Large intestine (tissue), 3 donors: ENCODE measurements at regions not wholly inside any gene's neighbourhood (a gene's known extent, or its start where the extent isn't known, plus 50 kb on each side); places are given as distances from the start of the nearest gene placed in this dataset.
A peak's percentile ranks its signal among the peaks of the same experiment; 100 is the strongest.

Source experiments
- DNase-seq, 2 donors: peaks; one replicate each; pipeline versions ENCODE4 v3.0.0 to v3.0.0-alpha.2; 2013
- H3K27ac ChIP-seq: one replicate; pipeline ENCODE4 v1.5.1; 2013; ENCODE audit warnings: low read length
- H3K27me3 ChIP-seq: 2 replicates; pipeline ENCODE4 v1.6.1; 2013; ENCODE audit warnings: low read length; ENCODE audit not compliant: control insufficient read depth, insufficient read depth
- H3K36me3 ChIP-seq: 2 replicates; pipeline ENCODE4 v1.6.1; 2013; ENCODE audit warnings: low read length; ENCODE audit not compliant: control insufficient read depth, insufficient read depth
- H3K4me1 ChIP-seq: one replicate; pipeline ENCODE4 v1.6.1; 2013; ENCODE audit warnings: low read length; ENCODE audit not compliant: control insufficient read depth, insufficient read depth
- H3K4me3 ChIP-seq: one replicate; pipeline ENCODE4 v1.5.1; 2013; ENCODE audit warnings: low read length
- H3K9me3 ChIP-seq: one replicate; pipeline ENCODE4 v1.6.1; 2013; ENCODE audit warnings: mild to moderate bottlenecking, low read depth, low read length, moderate library complexity; ENCODE audit not compliant: control insufficient read depth
- WGBS: methylation state at CpG from one replicate; pipeline ENCODE4 v1.1.5; 2013; ENCODE audit warnings: low lambda C conversion rate; ENCODE audit not compliant: insufficient coverage; 5-methylcytosine and 5-hydroxymethylcytosine counted together

DNA sequence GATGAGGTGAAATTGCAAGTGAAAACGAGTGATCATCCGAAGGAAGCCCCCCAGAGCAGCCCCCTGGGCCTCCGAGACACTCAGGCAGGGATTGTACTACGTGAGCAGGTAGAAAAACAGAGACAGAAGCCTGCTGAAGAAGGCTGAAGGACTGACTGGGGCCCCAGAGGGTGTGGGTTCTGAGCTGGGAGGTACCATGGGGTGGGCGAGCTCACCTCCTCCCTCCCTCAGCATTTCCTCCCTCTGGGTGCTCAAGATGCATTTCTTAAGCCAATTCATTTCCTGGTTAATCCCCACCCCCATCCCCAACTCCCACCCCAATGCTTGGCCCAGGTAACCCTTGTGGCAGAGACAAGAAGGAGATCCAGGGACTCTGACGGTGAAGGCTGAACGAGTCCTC is 108.7 kb downstream of the BDH1 start:
- no peak for DNase-seq
- no peaks in the 10 kb centered on the region for H3K9me3 ChIP-seq
- no peak overlapping the region for H3K27ac ChIP-seq
- H3K4me3 ChIP-seq, result no peak overlapping the region
- WGBS, result no CpG with 5 or more reads among the region's 7 CpGs
- no peaks in the 10 kb centered on the region for H3K4me1 ChIP-seq
- H3K36me3 ChIP-seq, result no peaks in the 10 kb centered on the region
- no peaks in the 10 kb centered on the region for H3K27me3 ChIP-seq

DNA sequence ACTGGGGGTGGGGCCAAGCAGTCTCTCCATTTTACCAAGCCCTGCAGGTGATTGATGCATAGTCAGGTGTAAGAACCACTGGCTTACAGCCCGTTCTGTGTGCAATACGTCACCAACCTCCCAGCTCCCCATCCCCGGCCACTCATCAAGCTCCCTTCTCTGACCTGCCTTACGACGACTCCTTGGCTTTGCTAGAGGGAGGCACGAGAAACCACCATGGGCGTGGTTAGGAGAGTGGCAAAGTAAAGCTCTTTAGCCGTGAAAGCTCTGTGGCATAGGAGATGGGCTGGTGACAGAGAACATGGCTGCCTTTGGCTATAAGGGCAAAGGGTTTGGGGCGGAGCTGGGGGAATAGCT is 109.1 kb downstream of the BDH1 start:
- Histone ChIP-seq H3K4me3 (no peak overlapping the region), H3K4me1 (no peaks in the 10 kb centered on the region), H3K36me3 (no peaks in the 10 kb centered on the region), H3K27ac (no peak overlapping the region), H3K9me3 (no peaks in the 10 kb centered on the region), H3K27me3 (no peaks in the 10 kb centered on the region)
- 100% methylated on average over 1 of the region's 9 CpGs for WGBS
- no peak for DNase-seq

DNA sequence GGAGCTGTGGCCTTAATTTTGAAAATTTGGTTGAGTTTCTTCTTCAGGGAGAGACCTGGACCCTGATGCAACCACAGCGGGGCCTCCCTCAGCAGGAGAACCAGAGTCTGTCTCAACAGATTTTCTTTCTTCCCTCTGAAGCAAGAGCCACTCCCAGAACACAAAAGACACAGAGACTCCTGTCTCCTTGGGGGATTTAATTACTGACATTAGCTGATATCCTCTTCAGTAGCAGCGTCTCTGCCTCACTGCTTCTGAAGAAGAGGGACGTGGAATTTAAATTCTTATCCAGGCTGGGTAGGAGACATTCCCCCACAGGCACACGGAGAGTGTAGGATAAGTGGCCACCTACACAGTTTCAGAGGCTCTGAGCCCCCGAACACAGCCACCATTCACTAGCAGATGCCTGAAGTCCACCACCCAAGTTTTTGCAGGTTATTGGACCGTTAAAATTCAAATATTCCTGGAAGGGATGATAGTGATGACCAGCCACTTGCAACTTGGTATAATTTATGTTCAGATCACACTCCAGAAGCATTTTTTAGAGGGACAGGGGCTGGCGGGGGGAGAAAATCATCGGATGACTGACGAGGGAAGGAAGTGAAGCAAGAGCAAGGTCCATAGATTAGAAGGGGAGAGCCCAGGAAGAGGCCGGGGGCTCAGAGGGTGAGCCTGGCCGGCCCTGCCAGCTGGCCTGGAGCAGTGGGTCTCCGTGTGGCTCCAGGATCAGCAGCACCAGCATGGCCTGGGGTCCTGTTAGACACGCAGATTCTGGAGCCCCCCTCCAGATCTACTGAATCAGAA is 109.7 kb downstream of the BDH1 start:
- peak in 1 of 2 donors; percentile 52 for DNase-seq
- WGBS, result 0% methylated on average over 1 of the region's 13 CpGs

DNA sequence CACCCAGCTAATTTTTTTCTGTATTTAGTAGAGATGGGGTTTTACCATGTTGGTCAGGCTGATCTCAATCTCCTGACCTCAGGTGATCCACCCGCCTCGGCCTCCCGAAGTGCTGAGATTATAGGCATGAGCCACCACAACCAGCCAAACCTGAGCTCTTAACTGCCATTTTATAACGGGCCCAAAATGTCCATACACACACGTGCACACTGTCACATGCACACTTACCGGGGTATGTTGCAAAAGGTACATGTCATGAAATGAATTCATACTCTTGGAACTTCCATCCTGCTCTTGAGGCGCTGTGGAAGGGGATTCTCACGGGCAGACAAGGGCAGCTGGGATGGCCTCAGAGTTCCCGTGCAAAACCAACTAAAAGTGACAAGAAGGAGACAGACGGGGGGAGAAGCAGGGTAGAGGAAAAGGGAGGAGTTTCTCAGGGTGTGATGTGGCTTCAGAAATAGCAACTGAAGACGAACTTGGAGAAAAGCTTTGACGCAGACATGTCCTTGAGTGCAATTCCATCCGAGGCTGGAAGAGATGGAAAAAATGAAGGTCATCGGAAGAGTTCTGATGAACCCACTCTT is 110.9 kb downstream of the BDH1 start:
- H3K9me3 ChIP-seq, result no peaks in the 10 kb centered on the region
- H3K27ac ChIP-seq, result no peak overlapping the region
- WGBS, result 94% methylated on average over 3 of the region's 14 CpGs
- H3K27me3 ChIP-seq, result no peaks in the 10 kb centered on the region
- no peak for DNase-seq
- no peaks in the 10 kb centered on the region for H3K36me3 ChIP-seq
- H3K4me1 ChIP-seq, result no peaks in the 10 kb centered on the region
- no peak overlapping the region for H3K4me3 ChIP-seq

More for the DNA sequence above, 109.7 kb downstream of the BDH1 start:
- no peak overlapping the region for H3K4me3 ChIP-seq
- H3K9me3 ChIP-seq, result no peaks in the 10 kb centered on the region
- no peaks in the 10 kb centered on the region for H3K27me3 ChIP-seq
- H3K36me3 ChIP-seq, result no peaks in the 10 kb centered on the region
- no peak overlapping the region for H3K27ac ChIP-seq
- H3K4me1 ChIP-seq, result no peaks in the 10 kb centered on the region

DNA sequence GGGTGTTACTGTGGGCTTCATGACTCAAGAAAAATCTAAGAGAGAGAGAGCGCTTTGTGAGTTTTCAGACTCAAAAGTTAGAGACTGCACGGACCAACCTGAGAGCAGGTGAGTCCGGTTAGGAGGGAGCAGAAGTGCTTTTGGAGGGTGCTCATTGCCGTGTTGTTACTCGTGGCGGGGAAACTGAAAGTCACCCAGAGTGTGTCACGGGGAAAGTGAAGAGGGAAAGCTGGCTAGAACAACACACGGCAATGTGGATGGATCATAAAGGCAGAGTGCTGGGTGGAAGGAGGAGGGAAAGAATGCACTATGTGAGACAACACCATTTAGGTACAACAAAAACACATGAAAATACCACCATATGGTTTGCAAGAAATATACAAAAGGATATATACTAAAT is 112.3 kb downstream of the BDH1 start:
- no CpG with 5 or more reads among the region's 8 CpGs for WGBS
- Histone ChIP-seq H3K27me3 (no peaks in the 10 kb centered on the region), H3K36me3 (no peaks in the 10 kb centered on the region), H3K9me3 (no peaks in the 10 kb centered on the region), H3K27ac (no peak overlapping the region), H3K4me1 (no peaks in the 10 kb centered on the region), H3K4me3 (no peak overlapping the region)
- DNase-seq, result no peak

- DNase-seq, result no peak
- no peaks in the 10 kb centered on the region for H3K36me3 ChIP-seq
- H3K27ac ChIP-seq, result no peak overlapping the region
- H3K27me3 ChIP-seq, result no peaks in the 10 kb centered on the region
- 60% methylated on average over 3 of the region's 7 CpGs for WGBS
- no peak overlapping the region for H3K4me3 ChIP-seq
- no peaks in the 10 kb centered on the region for H3K4me1 ChIP-seq
- no peaks in the 10 kb centered on the region for H3K9me3 ChIP-seq
Measured at GRCh38 chr3:197440717-197441303, 115.0 kb downstream of the BDH1 start.

DNA sequence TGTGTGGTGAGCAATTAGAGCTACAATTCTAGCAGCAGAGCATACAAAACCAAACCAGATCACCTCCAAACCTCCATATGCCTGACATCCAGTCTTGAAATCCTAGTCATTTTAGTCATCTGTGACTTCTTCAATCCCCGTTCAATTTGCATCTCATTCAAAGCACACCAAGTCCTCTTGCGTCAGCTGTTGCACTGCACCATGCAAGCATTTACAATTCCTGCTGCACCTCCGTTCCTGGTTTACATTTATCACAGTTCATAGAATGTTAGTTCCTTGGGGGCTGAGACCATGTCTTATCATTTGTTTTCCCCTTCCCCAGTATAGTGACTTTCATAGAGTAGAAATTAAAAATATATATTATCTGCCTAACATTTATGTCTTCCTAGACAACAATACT is 116.9 kb downstream of the BDH1 start:
- Histone ChIP-seq H3K27me3 (no peaks in the 10 kb centered on the region), H3K27ac (no peak overlapping the region), H3K4me1 (no peaks in the 10 kb centered on the region), H3K4me3 (no peak overlapping the region), H3K9me3 (no peaks in the 10 kb centered on the region), H3K36me3 (no peaks in the 10 kb centered on the region)
- DNase-seq, result no peak
- no CpG with 5 or more reads among the region's 3 CpGs for WGBS

DNA sequence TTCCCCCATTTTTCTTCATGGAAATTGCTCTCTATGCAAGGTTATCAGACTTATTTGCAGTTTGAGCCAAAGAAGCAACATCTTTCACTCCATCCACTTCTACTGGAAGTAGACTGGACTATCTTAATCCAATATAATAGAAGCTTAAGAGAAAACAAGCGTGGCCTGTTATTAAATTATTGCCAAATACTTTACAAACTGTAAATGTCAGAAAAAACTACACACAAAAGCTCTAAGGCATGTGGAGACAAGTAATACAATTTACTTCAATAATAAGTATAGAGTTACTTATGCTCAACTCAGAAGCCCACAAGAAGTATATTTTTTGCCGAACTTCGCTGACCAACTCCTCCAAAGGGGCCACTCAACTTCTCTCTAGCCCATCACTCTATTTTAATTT is 120.3 kb downstream of the BDH1 start:
- H3K4me3 ChIP-seq, result no peak overlapping the region
- WGBS, result 100% methylated on average over 2 of the region's 3 CpGs
- no peaks in the 10 kb centered on the region for H3K27me3 ChIP-seq

GRCh38 chr3:197434830-197435229 is 120.9 kb downstream of the BDH1 start:
- WGBS, result 93% methylated on average over 4 of the region's 7 CpGs
- H3K27ac ChIP-seq, result no peak overlapping the region
- H3K4me1 ChIP-seq, result no peaks in the 10 kb centered on the region
- H3K27me3 ChIP-seq, result no peaks in the 10 kb centered on the region
- no peaks in the 10 kb centered on the region for H3K36me3 ChIP-seq
- H3K4me3 ChIP-seq, result no peak overlapping the region
- no peak for DNase-seq
- no peaks in the 10 kb centered on the region for H3K9me3 ChIP-seq

More for the DNA sequence above, 120.3 kb downstream of the BDH1 start:
- Histone ChIP-seq H3K27ac (no peak overlapping the region), H3K36me3 (no peaks in the 10 kb centered on the region), H3K9me3 (no peaks in the 10 kb centered on the region), H3K4me1 (no peaks in the 10 kb centered on the region)
- DNase-seq, result no peak

GRCh38 chr3:197432384-197433127 is 123.2 kb downstream of the BDH1 start:
- no peaks in the 10 kb centered on the region for H3K9me3 ChIP-seq
- H3K4me1 ChIP-seq, result peaks cover 15% of the 10 kb centered on the region
- H3K4me3 ChIP-seq, result no peak overlapping the region
- no peak for DNase-seq
- no peaks in the 10 kb centered on the region for H3K36me3 ChIP-seq
- no peaks in the 10 kb centered on the region for H3K27me3 ChIP-seq
- peak overlapping the region; percentile 13 for H3K27ac ChIP-seq
- no CpG with 5 or more reads among the region's 4 CpGs for WGBS
